Fibroblast of lung (primary cell): ENCODE measurements at regions not wholly inside any gene's neighbourhood (a gene's known extent, or its start where the extent isn't known, plus 50 kb on each side); places are given as distances from the start of the nearest gene placed in this dataset.

Source experiments
- DNase-seq, 2 donors: peaks; one replicate each; pipeline versions ENCODE4 v3.0.0 to v3.0.0-alpha.2; 2010; ENCODE audit warnings: low read depth in 2 of 2
- H2AFZ ChIP-seq: 2 replicates; pipeline ENCODE4 v1.5.1; 2012; ENCODE audit warnings: low read length, control low read depth, inconsistent platforms
- H3K27ac ChIP-seq: 2 replicates; pipeline ENCODE4 v1.5.1; 2011; ENCODE audit warnings: low read length, control low read depth; ENCODE audit not compliant: insufficient read depth
- H3K27me3 ChIP-seq: 2 replicates; pipeline ENCODE4 v1.5.1; 2011; ENCODE audit warnings: mild to moderate bottlenecking, low read length; ENCODE audit not compliant: control insufficient read depth, insufficient read depth
- H3K36me3 ChIP-seq: 2 replicates; pipeline ENCODE4 v1.5.1; 2011; ENCODE audit warnings: low read length; ENCODE audit not compliant: control insufficient read depth, insufficient read depth
- H3K4me1 ChIP-seq: 2 replicates; pipeline ENCODE4 v1.5.1; 2011; ENCODE audit warnings: low read length; ENCODE audit not compliant: control insufficient read depth, insufficient read depth; ENCODE audit errors: extremely low read depth
- H3K4me2 ChIP-seq: 2 replicates; pipeline ENCODE4 v1.5.1; 2011; ENCODE audit warnings: low read length, control low read depth; ENCODE audit not compliant: insufficient read depth; ENCODE audit errors: extremely low read depth
- H3K4me3 ChIP-seq, 4 experiments: fragments of 200-600 bp in 1 of 4; sonication (generic) in 1 of 4; replicated peaks in 1 of 4; 2 replicates each; pipeline ENCODE4 v1.5.1; 2011 to 2016; ENCODE audit warnings: low read length in 4 of 4, low read depth in 3 of 4, mild to moderate bottlenecking in 3 of 4, control low read depth in 2 of 4, inconsistent platforms in 1 of 4, mixed read lengths in 1 of 4; ENCODE audit not compliant: insufficient read depth in 1 of 4; ENCODE audit errors: control extremely low read depth in 1 of 4
- H3K79me2 ChIP-seq: 2 replicates; pipeline ENCODE4 v1.5.1; 2012; ENCODE audit warnings: mild to moderate bottlenecking, low read length, inconsistent platforms; ENCODE audit not compliant: control insufficient read depth, insufficient read depth
- H3K9ac ChIP-seq: 2 replicates; pipeline ENCODE4 v1.5.1; 2011; ENCODE audit warnings: mild to moderate bottlenecking, low read length, control low read depth; ENCODE audit not compliant: insufficient read depth
- H3K9me3 ChIP-seq: 2 replicates; pipeline ENCODE4 v1.5.1; 2012; ENCODE audit warnings: low read depth, low read length; ENCODE audit not compliant: control insufficient read depth, insufficient read depth
- H4K20me1 ChIP-seq: 2 replicates; pipeline ENCODE4 v1.5.1; 2011; ENCODE audit warnings: low read length; ENCODE audit not compliant: control insufficient read depth, insufficient read depth; ENCODE audit errors: extremely low read depth
- EZH2 ChIP-seq: IDR thresholded peaks from 2 replicates; pipeline ENCODE4 v1.5.1; 2012; ENCODE audit warnings: low read length, control low read depth, mild to moderate bottlenecking; ENCODE audit errors: missing control alignments
- TF ChIP-seq, protein P1 (sequence below), 2 donors: IDR thresholded peaks in 1 of 2; conservative IDR thresholded peaks in 1 of 2; 1 replicate in 1 of 2; 2 replicates in 1 of 2; pipeline ENCODE4 v1.5.1; 2011 to 2012; ENCODE audit warnings: low read length in 2 of 2, control low read depth in 1 of 2, inconsistent platforms in 1 of 2, low read depth in 1 of 2, mild to moderate bottlenecking in 1 of 2

DNA sequence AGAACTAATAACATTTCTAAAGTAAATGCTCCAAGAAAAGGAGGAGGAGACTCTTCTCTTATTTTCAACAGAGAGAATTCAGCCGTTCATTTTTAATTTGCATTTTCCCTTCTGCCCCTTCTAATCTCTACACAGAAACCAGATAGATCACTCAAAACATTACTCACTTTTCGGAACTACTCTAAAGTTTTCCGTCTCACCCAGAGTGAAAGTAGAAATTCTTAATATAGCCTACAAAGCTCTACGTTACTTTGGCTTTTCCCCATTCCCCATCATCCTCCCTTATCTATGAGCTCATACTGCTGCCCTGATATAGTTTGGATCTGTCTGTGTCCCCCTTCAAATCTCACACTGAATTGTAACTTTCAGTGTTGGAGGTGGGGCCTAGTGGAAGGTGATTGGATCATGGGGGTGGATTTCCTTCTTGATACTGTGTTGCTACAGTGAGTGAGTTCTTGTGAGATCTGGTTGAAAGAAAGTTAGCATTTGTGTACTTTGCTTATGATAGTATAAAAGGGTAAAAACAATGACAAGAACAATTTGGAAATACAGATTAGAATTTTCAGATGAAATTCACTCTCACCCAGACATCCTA, 188.2 kb downstream of the AMY1C start:
- Histone ChIP-seq H3K9ac (no peak overlapping the region), H3K4me3 (no peak overlapping the region), H3K4me2 (no peak overlapping the region), H3K4me1 (no peaks in the 10 kb centered on the region), H2AFZ (no peak overlapping the region), H3K36me3 (no peaks in the 10 kb centered on the region), H4K20me1 (no peaks in the 10 kb centered on the region), H3K79me2 (no peaks in the 10 kb centered on the region), H3K9me3 (no peaks in the 10 kb centered on the region), H3K27ac (no peak overlapping the region), H3K27me3 (no peaks in the 10 kb centered on the region)
- no peak for TF ChIP-seq EZH2
- TF ChIP-seq, protein P1, sequence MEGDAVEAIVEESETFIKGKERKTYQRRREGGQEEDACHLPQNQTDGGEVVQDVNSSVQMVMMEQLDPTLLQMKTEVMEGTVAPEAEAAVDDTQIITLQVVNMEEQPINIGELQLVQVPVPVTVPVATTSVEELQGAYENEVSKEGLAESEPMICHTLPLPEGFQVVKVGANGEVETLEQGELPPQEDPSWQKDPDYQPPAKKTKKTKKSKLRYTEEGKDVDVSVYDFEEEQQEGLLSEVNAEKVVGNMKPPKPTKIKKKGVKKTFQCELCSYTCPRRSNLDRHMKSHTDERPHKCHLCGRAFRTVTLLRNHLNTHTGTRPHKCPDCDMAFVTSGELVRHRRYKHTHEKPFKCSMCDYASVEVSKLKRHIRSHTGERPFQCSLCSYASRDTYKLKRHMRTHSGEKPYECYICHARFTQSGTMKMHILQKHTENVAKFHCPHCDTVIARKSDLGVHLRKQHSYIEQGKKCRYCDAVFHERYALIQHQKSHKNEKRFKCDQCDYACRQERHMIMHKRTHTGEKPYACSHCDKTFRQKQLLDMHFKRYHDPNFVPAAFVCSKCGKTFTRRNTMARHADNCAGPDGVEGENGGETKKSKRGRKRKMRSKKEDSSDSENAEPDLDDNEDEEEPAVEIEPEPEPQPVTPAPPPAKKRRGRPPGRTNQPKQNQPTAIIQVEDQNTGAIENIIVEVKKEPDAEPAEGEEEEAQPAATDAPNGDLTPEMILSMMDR (conservative IDR thresholded peaks at IDR 0.05 in 1 of 2, IDR thresholded peaks at IDR 0.05 in 1 of 2; ENCODE audit: low read depth in 1 of 2, low read length in 2 of 2) = no peak
- no peak for DNase-seq

DNA sequence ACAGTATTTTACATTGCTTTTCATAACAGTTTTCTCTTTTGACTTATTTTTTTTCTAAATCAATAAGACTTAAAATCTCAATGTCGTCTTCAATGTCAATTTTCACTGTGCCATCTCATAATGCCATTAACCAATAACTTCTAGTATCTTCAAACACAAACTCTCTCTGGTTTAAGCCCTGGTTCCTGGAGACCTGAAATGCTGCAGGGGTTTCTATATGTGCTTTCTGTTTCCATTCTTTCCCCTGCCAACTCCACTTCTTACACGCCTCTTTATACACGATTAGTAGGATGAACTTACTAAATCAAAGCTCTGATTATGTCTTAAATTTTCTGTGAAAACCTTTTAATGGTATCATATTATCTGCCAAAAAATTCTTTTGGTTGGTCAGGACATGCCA, 191.4 kb downstream of the AMY1C start:
- Histone ChIP-seq H2AFZ (no peak overlapping the region), H3K4me2 (no peak overlapping the region), H3K79me2 (no peaks in the 10 kb centered on the region), H3K9me3 (no peaks in the 10 kb centered on the region), H3K9ac (no peak overlapping the region), H3K27ac (no peak overlapping the region), H3K36me3 (no peaks in the 10 kb centered on the region), H3K4me3 (no peak overlapping the region), H3K4me1 (no peaks in the 10 kb centered on the region), H3K27me3 (no peaks in the 10 kb centered on the region), H4K20me1 (no peaks in the 10 kb centered on the region)
- TF ChIP-seq, protein P1 (conservative IDR thresholded peaks at IDR 0.05 in 1 of 2, IDR thresholded peaks at IDR 0.05 in 1 of 2; ENCODE audit: low read depth in 1 of 2, low read length in 2 of 2) = no peak
- TF ChIP-seq EZH2 = no peak
- no peak for DNase-seq

DNA sequence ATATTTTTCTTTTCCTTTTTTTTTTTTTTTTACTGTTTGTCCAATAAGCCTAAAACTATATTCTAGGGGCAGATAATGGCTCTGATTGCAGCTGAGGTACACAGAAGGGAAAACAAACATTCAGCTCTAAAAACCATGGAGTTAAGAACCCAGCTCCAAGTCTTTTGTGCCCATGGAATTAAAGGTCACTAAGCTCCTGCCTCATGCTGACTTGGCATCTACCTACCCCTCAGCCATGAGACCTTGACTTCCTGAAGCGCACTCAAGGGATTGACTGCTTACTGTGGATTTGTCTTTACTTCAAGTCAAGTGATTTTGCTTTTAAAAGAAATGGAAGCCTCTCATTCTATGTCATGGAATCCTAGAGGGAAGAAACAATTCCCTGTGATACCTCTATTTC, 192.3 kb downstream of the AMY1C start:
- Histone ChIP-seq H3K4me1 (no peaks in the 10 kb centered on the region), H4K20me1 (no peaks in the 10 kb centered on the region), H3K27me3 (no peaks in the 10 kb centered on the region), H3K4me2 (no peak overlapping the region), H2AFZ (no peak overlapping the region), H3K9ac (no peak overlapping the region), H3K4me3 (no peak overlapping the region), H3K27ac (no peak overlapping the region), H3K9me3 (no peaks in the 10 kb centered on the region), H3K36me3 (no peaks in the 10 kb centered on the region), H3K79me2 (no peaks in the 10 kb centered on the region)
- TF ChIP-seq EZH2 = no peak
- TF ChIP-seq, protein P1 (conservative IDR thresholded peaks at IDR 0.05 in 1 of 2, IDR thresholded peaks at IDR 0.05 in 1 of 2; ENCODE audit: low read depth in 1 of 2, low read length in 2 of 2) = no peak
- no peak for DNase-seq
